HG02588 (cell line): ENCODE measurements at regions not wholly inside any gene's neighbourhood (a gene's known extent, or its start where the extent isn't known, plus 50 kb on each side); places are given as distances from the start of the nearest gene placed in this dataset.

Experiments
- ATAC-seq: cut with Tn5 transposase; IDR thresholded peaks from one replicate; pipeline ENCODE4 v1.9.1; 2021; ENCODE audit warnings: mild to moderate bottlenecking, moderate library complexity; ENCODE audit not compliant: unreplicated experiment

DNA sequence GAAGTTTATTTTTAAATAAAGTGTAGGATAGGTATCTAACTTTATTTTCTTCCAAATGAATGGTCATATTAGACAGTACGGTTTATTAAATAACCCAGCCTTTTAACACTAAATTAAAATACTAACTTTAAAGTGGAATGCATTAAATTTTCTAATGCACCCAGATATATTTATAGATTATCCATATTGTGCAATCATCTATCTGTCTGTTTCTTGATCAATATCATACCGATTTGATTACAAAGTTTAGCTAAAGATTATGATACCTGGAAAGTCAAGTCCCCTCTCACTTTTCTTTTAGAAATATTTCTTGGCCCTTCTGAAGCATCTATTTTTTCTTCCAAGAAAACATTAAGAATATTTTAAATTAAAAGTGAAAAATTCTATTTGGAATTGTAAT, 124.3 kb upstream of the PDE5A start:
- no peak for ATAC-seq

DNA sequence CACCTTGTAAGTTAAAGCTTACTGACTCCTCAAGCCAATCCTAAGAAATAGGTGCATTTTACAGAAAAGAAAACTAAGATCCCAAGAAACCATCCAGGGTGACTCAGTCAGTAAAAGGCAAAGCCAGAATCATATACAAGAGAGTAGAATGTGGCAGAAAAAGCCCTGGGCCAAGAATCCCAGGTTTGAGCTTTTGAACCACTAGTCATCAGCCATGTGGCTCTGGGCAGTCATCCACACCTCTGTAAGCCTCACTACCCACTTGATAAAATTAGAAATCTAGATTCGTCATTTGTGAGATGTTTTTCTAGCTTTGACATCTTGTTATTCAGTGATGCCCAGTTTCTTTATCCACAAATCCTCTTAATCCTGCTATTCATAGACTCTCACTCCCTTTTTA, 122.2 kb upstream of the PDE5A start:
- no peak for ATAC-seq

DNA sequence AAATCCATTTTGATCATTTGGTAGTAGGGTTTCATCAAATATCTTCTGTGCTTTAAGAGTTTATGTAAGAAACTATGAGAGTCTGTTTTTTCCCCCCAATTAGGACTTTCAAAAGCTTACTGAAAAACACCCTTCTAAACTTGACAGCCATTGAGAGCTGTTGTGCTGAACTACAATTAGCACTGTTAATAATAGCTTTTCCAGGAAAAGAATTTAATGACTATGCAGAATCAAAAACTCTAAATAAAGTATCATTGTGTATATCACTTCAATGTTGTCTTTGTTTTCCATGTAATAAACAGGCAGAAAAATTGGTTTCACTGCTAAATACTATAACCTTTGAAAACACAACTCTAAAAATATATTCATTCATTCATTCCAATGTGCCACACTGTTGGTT, 121.4 kb upstream of the PDE5A start:
- ATAC-seq = no peak

DNA sequence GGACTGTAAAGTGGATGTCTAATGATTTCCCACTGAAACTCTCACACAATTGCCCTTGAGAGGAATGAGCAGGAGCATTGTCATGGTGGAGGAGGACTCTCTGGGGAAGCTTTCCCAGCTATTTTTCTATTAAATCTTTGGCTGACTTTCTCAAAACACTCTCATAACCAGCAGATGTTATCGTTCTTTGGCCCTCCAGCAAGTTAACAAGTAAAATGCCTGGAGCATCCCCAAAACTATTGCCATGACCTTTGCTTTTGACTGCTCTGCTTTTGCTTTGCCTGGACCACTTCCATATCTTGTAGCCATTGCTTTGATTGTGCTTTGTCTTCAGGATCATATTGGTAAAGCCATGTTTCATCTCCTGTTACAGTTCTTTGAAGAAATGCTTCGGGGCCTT, 120.2 kb upstream of the PDE5A start:
- no peak for ATAC-seq

DNA sequence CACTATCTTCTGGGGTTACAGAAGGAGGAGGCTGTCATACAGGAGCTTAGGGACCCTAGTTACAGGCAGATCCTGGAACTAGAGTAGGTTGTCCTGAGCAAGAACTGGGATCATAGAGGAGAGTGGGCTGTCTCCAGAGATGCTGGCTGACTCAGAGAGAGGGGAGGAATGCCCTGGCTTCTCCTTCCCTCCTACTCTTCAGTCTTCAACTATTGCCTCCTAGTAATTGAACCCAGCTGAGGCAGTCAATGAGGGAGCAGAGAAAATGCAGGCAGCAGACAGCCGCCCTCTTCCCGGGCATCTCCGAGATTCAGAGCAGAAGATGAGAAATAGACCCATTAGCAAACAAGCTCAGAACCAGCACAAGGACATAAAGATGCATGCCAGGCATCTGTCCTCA, 118.3 kb upstream of the PDE5A start:
- ATAC-seq = no peak

DNA sequence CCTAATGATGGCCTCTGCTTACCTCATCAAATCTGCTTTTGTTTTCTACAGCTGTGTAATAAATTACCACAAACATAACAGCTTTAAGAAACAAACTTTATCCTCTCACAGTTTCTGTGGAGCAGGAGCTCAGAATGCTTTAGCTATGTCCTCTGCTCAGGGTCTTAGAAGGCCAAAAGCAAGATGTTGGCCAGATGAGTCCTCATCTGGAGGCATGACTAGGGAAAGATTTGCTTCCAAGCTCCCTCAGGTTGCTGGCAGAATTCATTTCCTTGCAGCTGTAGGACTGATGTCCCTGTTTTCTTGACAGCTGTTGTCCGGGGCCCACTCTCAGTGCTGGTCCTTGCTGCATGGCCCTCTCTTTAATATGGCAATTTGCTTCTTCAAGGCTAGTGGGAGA, 116.7 kb upstream of the PDE5A start:
- no peak for ATAC-seq

DNA sequence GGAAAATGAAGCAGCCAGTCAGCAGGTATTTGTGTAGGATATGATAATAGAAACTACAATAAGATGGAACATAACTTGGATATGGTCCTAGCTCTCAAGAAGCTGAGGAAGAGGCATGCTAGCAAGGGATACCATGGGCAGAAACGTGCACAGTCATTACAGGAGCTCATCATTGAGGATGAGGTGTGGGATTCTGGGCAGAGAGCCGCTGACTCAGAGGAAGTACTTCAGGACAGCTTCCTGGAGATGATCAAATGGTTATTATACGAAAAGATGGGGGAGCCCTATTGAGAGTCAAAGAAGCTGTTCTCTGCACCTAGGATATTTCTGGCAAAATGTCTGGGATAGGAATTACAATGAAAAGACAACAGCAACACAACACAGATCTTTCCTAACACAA, 116.0 kb upstream of the PDE5A start:
- ATAC-seq = no peak

DNA sequence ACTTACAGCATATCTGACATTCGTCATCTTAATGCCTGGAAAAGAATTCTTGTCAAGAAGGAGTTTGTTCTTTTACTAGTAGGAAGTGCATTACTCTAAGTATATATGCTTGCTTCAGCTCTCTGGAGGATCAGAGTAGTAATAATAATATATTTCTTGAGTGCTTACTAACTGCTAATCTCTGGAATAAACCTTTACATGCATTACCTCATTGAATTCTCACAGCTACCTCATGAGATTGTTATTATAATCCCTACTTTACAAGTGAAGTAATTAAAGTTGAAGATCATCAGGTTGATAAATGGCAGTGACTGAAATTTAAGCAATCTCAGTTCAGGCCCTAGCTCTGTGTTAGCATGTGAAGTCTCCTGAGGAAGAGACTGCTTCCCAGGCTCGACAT, 115.0 kb upstream of the PDE5A start:
- ATAC-seq = no peak

DNA sequence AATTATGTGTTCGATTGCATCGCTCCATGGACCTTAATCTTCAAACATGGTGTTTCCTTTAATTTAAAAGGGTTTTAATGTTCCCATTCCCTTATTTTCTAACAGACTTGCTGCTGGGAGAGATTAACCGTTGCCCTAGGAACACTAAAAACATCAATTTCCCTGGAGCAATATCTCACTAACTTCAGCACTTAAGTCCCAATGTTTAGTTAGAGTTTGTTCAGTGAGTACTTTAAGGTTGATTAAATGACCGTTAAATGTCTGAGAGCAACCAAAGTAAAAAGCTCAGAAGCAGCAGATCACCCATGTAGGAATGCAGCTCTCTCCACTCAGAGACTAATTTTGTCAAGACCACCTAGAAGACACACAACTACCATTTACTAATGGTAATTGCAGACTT, 111.2 kb upstream of the PDE5A start:
- ATAC-seq = no peak

GRCh38 chr4:119738901-119739300, 110.3 kb upstream of the PDE5A start:
- ATAC-seq = no peak

DNA sequence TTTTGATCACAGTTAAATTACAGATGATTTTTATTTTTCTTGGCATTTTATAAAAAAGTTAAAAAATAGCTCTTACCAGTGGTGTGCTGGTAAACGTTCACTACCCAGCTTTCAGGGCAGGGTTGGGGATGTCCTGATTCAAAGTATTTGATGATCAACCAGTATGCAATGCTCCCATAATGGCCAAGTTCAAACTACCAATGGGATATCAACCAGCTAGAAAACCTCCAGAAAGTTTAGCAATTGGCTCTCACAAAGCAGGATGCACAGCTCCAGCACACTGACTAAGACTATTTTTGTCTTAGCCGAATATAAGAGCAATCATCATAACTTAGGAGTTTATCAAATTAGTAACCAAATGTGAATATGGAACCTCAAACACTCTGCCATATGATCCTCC, 108.0 kb upstream of the PDE5A start:
- ATAC-seq = no peak

DNA sequence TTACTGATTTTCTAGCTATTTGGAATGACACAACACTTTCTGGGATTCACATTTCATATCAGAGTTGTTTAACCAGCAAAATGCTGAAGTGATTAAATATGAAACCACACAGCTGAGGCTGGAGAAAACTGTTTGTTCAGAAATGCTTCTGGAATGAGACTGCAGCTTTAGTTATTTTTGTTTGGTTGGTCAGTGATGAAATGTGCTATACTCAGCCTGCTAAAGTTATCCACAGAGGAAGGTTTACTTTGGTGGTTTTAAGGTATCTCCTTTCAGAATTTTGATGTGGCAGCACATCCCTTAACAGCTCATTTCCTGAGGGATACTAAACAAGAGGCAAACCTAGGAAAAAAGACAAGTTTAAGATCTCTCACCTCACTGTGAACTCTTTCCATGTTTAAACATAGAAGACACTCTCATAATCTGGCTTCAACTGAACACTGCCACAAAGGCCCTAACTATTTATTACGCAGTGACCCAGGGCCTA, 106.6 kb upstream of the PDE5A start:
- ATAC-seq = no peak

GRCh38 chr4:119733431-119733830, 104.8 kb upstream of the PDE5A start:
- no peak for ATAC-seq

DNA sequence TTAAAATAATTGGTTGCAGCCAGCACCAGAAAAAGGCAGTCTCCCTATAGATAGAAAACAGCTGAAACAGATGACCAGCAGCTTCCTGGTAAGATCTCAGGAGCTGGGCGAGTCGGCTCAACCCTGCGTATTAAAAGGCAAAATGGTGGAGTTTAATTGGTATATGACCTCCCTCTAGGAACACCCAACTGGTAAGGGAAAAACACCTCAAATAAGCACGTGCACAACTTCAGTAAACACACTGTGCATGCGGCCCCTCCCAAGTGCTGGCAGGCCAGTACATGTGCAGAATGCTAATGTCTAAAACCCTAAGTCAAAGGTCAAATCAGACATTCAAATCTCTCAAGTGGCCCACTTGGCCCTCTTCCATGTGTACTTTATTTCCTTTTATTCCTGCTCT, 103.2 kb upstream of the PDE5A start:
- ATAC-seq = no peak

DNA sequence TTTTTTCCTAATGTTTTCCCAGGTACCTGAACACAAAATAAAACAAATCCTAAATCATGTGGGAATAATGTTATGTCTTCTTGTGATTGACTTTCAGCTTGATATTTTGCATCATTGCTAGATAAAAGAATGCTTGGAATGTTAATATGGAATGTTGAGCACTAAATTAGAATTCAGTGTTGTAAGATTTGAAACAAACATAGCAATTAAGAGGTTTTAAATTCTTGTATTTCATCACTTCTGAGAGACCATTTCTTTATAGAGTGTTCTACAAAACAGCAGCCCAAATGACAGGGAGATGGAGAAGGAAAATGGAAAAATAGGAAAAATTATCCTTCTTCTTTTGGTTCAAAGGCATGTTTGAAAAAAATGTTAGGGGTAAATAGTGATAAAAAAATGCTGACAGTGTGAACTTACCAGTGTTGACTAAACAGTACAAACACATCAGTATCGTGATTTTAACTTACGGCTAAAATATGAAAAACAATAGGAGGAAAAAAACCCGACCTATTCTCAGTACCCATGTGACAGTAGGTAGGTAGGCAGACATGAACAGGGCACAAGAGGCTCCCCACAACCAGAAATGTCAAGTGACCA, 102.6 kb upstream of the PDE5A start:
- no peak for ATAC-seq

DNA sequence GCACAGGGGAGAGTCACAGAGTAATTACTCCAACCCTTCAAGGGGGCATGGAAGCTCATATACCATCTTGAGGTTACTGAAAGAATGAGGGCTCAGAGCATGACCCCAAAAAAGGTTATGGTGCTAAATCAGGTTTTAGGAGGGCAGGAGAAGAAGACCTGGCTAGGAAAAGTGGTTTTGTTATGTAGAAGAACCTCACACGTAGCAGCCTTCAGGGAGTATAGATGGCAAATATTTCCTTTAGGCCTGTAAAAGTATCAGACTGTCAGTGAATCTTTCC, 102.0 kb upstream of the PDE5A start:
- no peak for ATAC-seq

- no peak for ATAC-seq
These were observed 101.4 kb upstream of the PDE5A start for GRCh38 chr4:119729835-119730670.

- ATAC-seq = no peak
These were observed 100.3 kb upstream of the PDE5A start for GRCh38 chr4:119728692-119729593.

DNA sequence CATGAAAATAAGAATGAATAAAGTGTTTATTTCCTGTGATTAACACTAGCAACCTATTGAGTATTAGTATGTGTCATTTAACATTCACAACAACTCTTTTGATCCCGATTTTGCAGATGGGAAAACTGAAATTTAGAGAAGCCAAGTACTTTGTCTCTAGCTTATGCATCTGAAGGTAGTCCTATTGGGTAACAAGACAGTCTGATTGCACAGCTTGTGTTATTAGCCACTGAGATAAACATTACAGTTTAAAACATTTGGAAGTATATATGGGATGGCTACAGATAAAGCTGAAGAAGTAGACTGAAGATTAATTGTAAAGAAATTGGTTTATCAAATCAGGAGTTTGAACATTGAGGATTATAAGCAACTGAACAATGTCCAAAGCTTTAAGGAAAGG, 99.6 kb upstream of the PDE5A start:
- no peak for ATAC-seq

DNA sequence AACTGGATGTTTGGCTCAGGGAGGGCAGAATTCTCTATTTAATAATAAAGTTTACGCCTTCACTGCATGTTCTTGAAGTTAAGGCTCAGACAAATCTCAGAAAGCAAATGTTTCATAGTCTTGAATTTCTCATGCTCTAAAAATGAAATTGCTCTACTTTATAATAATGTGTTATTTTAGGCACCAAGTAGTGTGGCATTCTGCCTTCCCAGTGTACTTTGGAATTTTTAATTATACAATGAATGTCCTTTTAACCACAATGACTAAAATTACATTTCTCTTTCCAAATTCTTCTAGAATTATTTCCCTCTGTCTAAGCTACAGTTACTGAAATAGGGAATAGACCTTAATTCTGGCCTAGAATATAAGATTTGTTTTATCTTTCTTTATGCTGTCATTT, 97.9 kb upstream of the PDE5A start:
- ATAC-seq = no peak

GRCh38 chr4:119725688-119726330, 97.2 kb upstream of the PDE5A start:
- no peak for ATAC-seq
